ENCODE measurements at regions not wholly inside any gene's neighbourhood (a gene's known extent, or its start where the extent isn't known, plus 50 kb on each side); places are given as distances from the start of the nearest gene placed in this dataset.

DNA sequence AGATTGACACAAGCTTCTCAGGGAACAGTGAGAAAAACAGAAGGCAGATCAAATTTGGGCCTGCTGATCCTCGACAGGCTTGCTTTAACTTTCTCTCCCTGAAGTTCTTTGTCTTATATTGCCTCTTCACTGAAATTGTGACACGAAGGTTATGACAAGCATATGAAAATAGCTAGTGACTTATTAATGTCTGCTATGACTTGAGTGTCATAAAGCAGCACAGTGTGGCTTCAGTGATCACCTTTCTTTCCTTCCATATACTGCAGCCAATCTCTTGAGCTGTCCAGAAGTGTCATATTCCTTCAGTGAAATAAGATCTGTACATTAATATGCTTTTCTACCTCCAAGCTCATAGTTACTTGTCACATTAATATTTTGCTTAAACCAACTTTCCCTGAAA lies 870.2 kb downstream of the C4orf33 start:
- no peak for TF ChIP-seq PHF8 (IDR thresholded peaks at IDR 0.05; ENCODE audit: borderline replicate concordance, low read depth)
- TF ChIP-seq POLR2A (IDR thresholded peaks at IDR 0.05; ENCODE audit: low read length), result no peak
- TF ChIP-seq CTCF (IDR thresholded peaks at IDR 0.05), result no peak
- no peak for TF ChIP-seq CBX2 (IDR thresholded peaks at IDR 0.05; ENCODE audit: borderline replicate concordance, low read depth)
- TF ChIP-seq MYC (IDR thresholded peaks at IDR 0.05; ENCODE audit: borderline replicate concordance, low read length), result no peak
- TF ChIP-seq RAD21 (conservative IDR thresholded peaks at IDR 0.05 in 1 of 2, IDR thresholded peaks at IDR 0.05 in 1 of 2), result no peak
- TF ChIP-seq NR3C1 (IDR thresholded peaks at IDR 0.05), result no peak
- TF ChIP-seq HDAC2 (IDR thresholded peaks at IDR 0.05), result no peak

Measured in A549 (cell line).